HCT116 (cell line): ENCODE measurements at regions not wholly inside any gene's neighbourhood (a gene's known extent, or its start where the extent isn't known, plus 50 kb on each side); places are given as distances from the start of the nearest gene placed in this dataset.

Source experiments
- CBX3 ChIP-seq: IDR thresholded peaks from 2 replicates; pipeline ENCODE4 v1.6.1; 2012; ENCODE audit warnings: low read depth
- CTCF ChIP-seq, 3 experiments: fragments of 200-600 bp in 1 of 3; sonication (generic) in 1 of 3; IDR thresholded peaks in 2 of 3; conservative IDR thresholded peaks in 1 of 3; 2 replicates each; pipeline ENCODE4 v1.5.1; 2012 to 2017; ENCODE audit warnings: low read depth in 2 of 3, low read length in 2 of 3, antibody characterized with exemption in 1 of 3, borderline replicate concordance in 1 of 3, control low read depth in 1 of 3, mild to moderate bottlenecking in 1 of 3, mixed read lengths in 1 of 3, mixed run types in 1 of 3, moderate library complexity in 1 of 3; ENCODE audit not compliant: insufficient read depth in 1 of 3
- EZH2 ChIP-seq: fragments of 200-600 bp; sonication (generic); IDR thresholded peaks from 2 replicates; pipeline ENCODE4 v1.6.1; 2017; ENCODE audit warnings: antibody characterized with exemption, mixed run types
- POLR2A ChIP-seq: IDR thresholded peaks from 2 replicates; pipeline ENCODE4 v1.7.0; 2011; ENCODE audit warnings: borderline replicate concordance; ENCODE audit not compliant: insufficient read depth, insufficient read length; ENCODE audit errors: extremely low read depth
- SIN3A ChIP-seq: IDR thresholded peaks from 2 replicates; pipeline ENCODE4 v1.6.1; 2012; ENCODE audit warnings: low read depth
- SP1 ChIP-seq: IDR thresholded peaks from 2 replicates; pipeline ENCODE4 v1.6.1; 2012; ENCODE audit warnings: low read depth
- SRF ChIP-seq: IDR thresholded peaks from 2 replicates; pipeline ENCODE4 v1.6.1; 2012; ENCODE audit warnings: low read depth
- YY1 ChIP-seq: IDR thresholded peaks from 2 replicates; pipeline ENCODE4 v1.6.1; 2011; ENCODE audit warnings: low read length, low read depth, moderate library complexity, mild to moderate bottlenecking; ENCODE audit not compliant: insufficient replicate concordance; ENCODE audit errors: extremely low read depth
- ZFX ChIP-seq: fragments of 450-650 bp; IDR thresholded peaks from 2 replicates; pipeline ENCODE4 v1.6.1; 2017
- TF ChIP-seq, protein P1 (sequence below): IDR thresholded peaks from 2 replicates; pipeline ENCODE4 v1.6.1; 2012; ENCODE audit warnings: low read depth

GRCh38 chr2:80869858-80870438, 565.4 kb upstream of the LRRTM1 start:
- TF ChIP-seq CTCF (IDR thresholded peaks at IDR 0.05 in 2 of 3, conservative IDR thresholded peaks at IDR 0.05 in 1 of 3; ENCODE audit: borderline replicate concordance in 1 of 3, insufficient read depth in 1 of 3, low read depth in 2 of 3, low read length in 2 of 3) (no peak), CBX3 (no peak), EZH2 (no peak), ZFX (no peak), SIN3A (no peak), YY1 (no peak), POLR2A (no peak), SP1 (no peak), SRF (no peak)
- TF ChIP-seq, protein P1, sequence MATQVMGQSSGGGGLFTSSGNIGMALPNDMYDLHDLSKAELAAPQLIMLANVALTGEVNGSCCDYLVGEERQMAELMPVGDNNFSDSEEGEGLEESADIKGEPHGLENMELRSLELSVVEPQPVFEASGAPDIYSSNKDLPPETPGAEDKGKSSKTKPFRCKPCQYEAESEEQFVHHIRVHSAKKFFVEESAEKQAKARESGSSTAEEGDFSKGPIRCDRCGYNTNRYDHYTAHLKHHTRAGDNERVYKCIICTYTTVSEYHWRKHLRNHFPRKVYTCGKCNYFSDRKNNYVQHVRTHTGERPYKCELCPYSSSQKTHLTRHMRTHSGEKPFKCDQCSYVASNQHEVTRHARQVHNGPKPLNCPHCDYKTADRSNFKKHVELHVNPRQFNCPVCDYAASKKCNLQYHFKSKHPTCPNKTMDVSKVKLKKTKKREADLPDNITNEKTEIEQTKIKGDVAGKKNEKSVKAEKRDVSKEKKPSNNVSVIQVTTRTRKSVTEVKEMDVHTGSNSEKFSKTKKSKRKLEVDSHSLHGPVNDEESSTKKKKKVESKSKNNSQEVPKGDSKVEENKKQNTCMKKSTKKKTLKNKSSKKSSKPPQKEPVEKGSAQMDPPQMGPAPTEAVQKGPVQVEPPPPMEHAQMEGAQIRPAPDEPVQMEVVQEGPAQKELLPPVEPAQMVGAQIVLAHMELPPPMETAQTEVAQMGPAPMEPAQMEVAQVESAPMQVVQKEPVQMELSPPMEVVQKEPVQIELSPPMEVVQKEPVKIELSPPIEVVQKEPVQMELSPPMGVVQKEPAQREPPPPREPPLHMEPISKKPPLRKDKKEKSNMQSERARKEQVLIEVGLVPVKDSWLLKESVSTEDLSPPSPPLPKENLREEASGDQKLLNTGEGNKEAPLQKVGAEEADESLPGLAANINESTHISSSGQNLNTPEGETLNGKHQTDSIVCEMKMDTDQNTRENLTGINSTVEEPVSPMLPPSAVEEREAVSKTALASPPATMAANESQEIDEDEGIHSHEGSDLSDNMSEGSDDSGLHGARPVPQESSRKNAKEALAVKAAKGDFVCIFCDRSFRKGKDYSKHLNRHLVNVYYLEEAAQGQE: no peak
